GM12891 (cell line): ENCODE measurements at regions not wholly inside any gene's neighbourhood (a gene's known extent, or its start where the extent isn't known, plus 50 kb on each side); places are given as distances from the start of the nearest gene placed in this dataset.
A peak's percentile ranks its signal among the peaks of the same experiment; 100 is the strongest.
"Not testable (repeated sequence)": the region's sequence is repeated elsewhere in the genome, so short reads cannot be mapped to it uniquely, and the experiment has no call there.

ENCODE experiments used
- DNase-seq: peaks from one replicate; pipeline ENCODE4 v3.0.0; 2011; ENCODE audit warnings: low spot score; ENCODE audit not compliant: insufficient read length
- FAIRE-seq: peaks from 2 replicates; lab custom pipeline; 2011; peaks lifted over from hg19 to GRCh38; lab: Jason Lieb, UNC
- PAX5 ChIP-seq: IDR thresholded peaks from 2 replicates; pipeline ENCODE4 v1.6.1; 2011; ENCODE audit warnings: low read length, moderate library complexity, mild to moderate bottlenecking; ENCODE audit not compliant: insufficient read depth, severe bottlenecking
- POLR2A ChIP-seq: IDR thresholded peaks from 2 replicates; pipeline ENCODE4 v1.6.1; 2011; ENCODE audit warnings: low read depth, low read length, control low read depth
- POLR2AphosphoS5 ChIP-seq: IDR thresholded peaks from 2 replicates; pipeline ENCODE4 v1.6.1; 2011; ENCODE audit warnings: low read depth, low read length, control low read depth
- POU2F2 ChIP-seq: IDR thresholded peaks from 2 replicates; pipeline ENCODE4 v1.6.1; 2011; ENCODE audit warnings: low read depth, mild to moderate bottlenecking, control low read depth, low read length, moderate library complexity
- SPI1 ChIP-seq: IDR thresholded peaks from 2 replicates; pipeline ENCODE4 v1.6.1; 2011; ENCODE audit warnings: low read depth, low read length, control low read depth
- TAF1 ChIP-seq: IDR thresholded peaks from 2 replicates; pipeline ENCODE4 v1.6.1; 2011; ENCODE audit warnings: low read depth, low read length, control low read depth

GRCh38 chr18:72985686-72986085, 117.9 kb upstream of the NETO1 start:
- FAIRE-seq, result no peak
- TF ChIP-seq POU2F2, result no peak
- no peak for TF ChIP-seq TAF1
- TF ChIP-seq POLR2A, result no peak
- no peak for TF ChIP-seq PAX5
- no peak for TF ChIP-seq POLR2AphosphoS5
- no peak for TF ChIP-seq SPI1
- no peak for DNase-seq

GRCh38 chr18:72984290-72984689, 116.5 kb upstream of the NETO1 start:
- no peak for FAIRE-seq
- no peak for TF ChIP-seq SPI1
- DNase-seq, result no peak

- FAIRE-seq, result no peak
- TF ChIP-seq POLR2AphosphoS5, result no peak
- no peak for TF ChIP-seq PAX5
- TF ChIP-seq SPI1, result no peak
- no peak for TF ChIP-seq POLR2A
- TF ChIP-seq POU2F2, result no peak
- TF ChIP-seq TAF1, result no peak
- no peak for DNase-seq
Observed at GRCh38 chr18:72973841-72974240, 106.1 kb upstream of the NETO1 start.

GRCh38 chr18:72965616-72966015, 97.8 kb upstream of the NETO1 start:
- FAIRE-seq (no peak), DNase-seq (no peak)
- TF ChIP-seq TAF1 (no peak), POLR2A (no peak), POLR2AphosphoS5 (no peak), PAX5 (no peak), SPI1 (no peak), POU2F2 (no peak)

- FAIRE-seq, DNase-seq: not testable (repeated sequence)
Observed at GRCh38 chr18:72958195-72958594, 90.4 kb upstream of the NETO1 start.

GRCh38 chr18:72948439-72948838, 80.7 kb upstream of the NETO1 start:
- no peak for TF ChIP-seq TAF1
- 0 out of 2 replicates have a peak, but pooled peaks have one; percentile 19 for TF ChIP-seq SPI1
- no peak for DNase-seq
- FAIRE-seq, result no peak

GRCh38 chr18:72942766-72943165, 75.0 kb upstream of the NETO1 start:
- no peak for FAIRE-seq
- no peak for DNase-seq
- TF ChIP-seq SPI1, result no peak
- no peak for TF ChIP-seq TAF1
- TF ChIP-seq POLR2AphosphoS5, result no peak
- TF ChIP-seq POLR2A, result no peak
- TF ChIP-seq PAX5, result no peak
- no peak for TF ChIP-seq POU2F2

- no peak for DNase-seq
- no peak for FAIRE-seq
- no peak for TF ChIP-seq PAX5
- TF ChIP-seq POLR2AphosphoS5, result no peak
- no peak for TF ChIP-seq POU2F2
- TF ChIP-seq TAF1, result no peak
- no peak for TF ChIP-seq POLR2A
- TF ChIP-seq SPI1, result no peak
Observed at GRCh38 chr18:72940986-72941385, 73.2 kb upstream of the NETO1 start.

- FAIRE-seq (no peak), DNase-seq (no peak)
- no peak for TF ChIP-seq POU2F2
- no peak for TF ChIP-seq POLR2A
- no peak for TF ChIP-seq PAX5
- no peak for TF ChIP-seq POLR2AphosphoS5
- TF ChIP-seq TAF1, result no peak
- no peak for TF ChIP-seq SPI1
Observed at GRCh38 chr18:72940509-72940908, 72.7 kb upstream of the NETO1 start.

GRCh38 chr18:72935744-72936143, 68.0 kb upstream of the NETO1 start:
- no peak for TF ChIP-seq TAF1
- TF ChIP-seq POU2F2, result no peak
- no peak for TF ChIP-seq PAX5
- TF ChIP-seq SPI1, result no peak
- TF ChIP-seq POLR2A, result no peak
- TF ChIP-seq POLR2AphosphoS5, result no peak
- DNase-seq (no peak), FAIRE-seq (no peak)

GRCh38 chr18:72922895-72923294, 55.1 kb upstream of the NETO1 start:
- FAIRE-seq, result no peak
- peak; percentile 74 for TF ChIP-seq SPI1
- TF ChIP-seq PAX5, result no peak
- DNase-seq, result no peak
